Astrocyte (in vitro differentiated cells and primary cell): ENCODE measurements at regions not wholly inside any gene's neighbourhood (a gene's known extent, or its start where the extent isn't known, plus 50 kb on each side); places are given as distances from the start of the nearest gene placed in this dataset.

Source experiments
- DNase-seq: peaks from one replicate; pipeline ENCODE4 v3.0.0-alpha.2; 2010; ENCODE audit warnings: low read depth
- FAIRE-seq: peaks from 2 replicates; lab custom pipeline; 2011; peaks lifted over from hg19 to GRCh38; lab: Jason Lieb, UNC
- H2AFZ ChIP-seq: 2 replicates; pipeline ENCODE4 v1.6.0; 2012; ENCODE audit warnings: low read depth, low read length, inconsistent platforms
- H3K27ac ChIP-seq: 2 replicates; pipeline ENCODE4 v1.5.1; 2011; ENCODE audit warnings: low read depth, low read length, inconsistent platforms
- H3K27me3 ChIP-seq: 2 replicates; pipeline ENCODE4 v1.6.0; 2011; ENCODE audit warnings: low read length, inconsistent platforms; ENCODE audit not compliant: insufficient read depth
- H3K36me3 ChIP-seq: 2 replicates; pipeline ENCODE4 v1.5.1; 2011; ENCODE audit warnings: low read length, inconsistent platforms; ENCODE audit not compliant: insufficient read depth
- H3K4me1 ChIP-seq: 2 replicates; pipeline ENCODE4 v1.5.1; 2011; ENCODE audit warnings: low read length, inconsistent platforms; ENCODE audit not compliant: insufficient read depth
- H3K4me2 ChIP-seq: 2 replicates; pipeline ENCODE4 v1.6.0; 2012; ENCODE audit warnings: low read length, inconsistent platforms
- H3K4me3 ChIP-seq: 2 replicates; pipeline ENCODE4 v1.5.1; 2011; ENCODE audit warnings: low read depth, mild to moderate bottlenecking, low read length, inconsistent platforms; ENCODE audit not compliant: insufficient read depth
- H3K79me2 ChIP-seq: 2 replicates; pipeline ENCODE4 v1.6.0; 2012; ENCODE audit warnings: mild to moderate bottlenecking, low read length, inconsistent platforms; ENCODE audit not compliant: insufficient read depth
- H3K9ac ChIP-seq: 2 replicates; pipeline ENCODE4 v1.6.0; 2012; ENCODE audit warnings: mild to moderate bottlenecking, low read length, inconsistent platforms
- H3K9me3 ChIP-seq: 2 replicates; pipeline ENCODE4 v1.5.1; 2012; ENCODE audit warnings: low read depth, mild to moderate bottlenecking, low read length, inconsistent platforms; ENCODE audit not compliant: insufficient read depth
- H4K20me1 ChIP-seq: 2 replicates; pipeline ENCODE4 v1.6.0; 2012; ENCODE audit warnings: low read length, inconsistent platforms; ENCODE audit not compliant: insufficient read depth
- H3K27ac Mint-ChIP-seq: one replicate; pipeline ENCODE4 v1.8.0; 2021; ENCODE audit warnings: mild to moderate bottlenecking, mixed read lengths; ENCODE audit not compliant: unreplicated experiment
- H3K27me3 Mint-ChIP-seq: one replicate; pipeline ENCODE4 v1.8.0; 2021; ENCODE audit warnings: low read depth, mixed read lengths; ENCODE audit not compliant: unreplicated experiment
- H3K36me3 Mint-ChIP-seq: one replicate; pipeline ENCODE4 v1.8.0; 2021; ENCODE audit warnings: low read depth, mixed read lengths; ENCODE audit not compliant: unreplicated experiment
- H3K4me1 Mint-ChIP-seq: one replicate; pipeline ENCODE4 v1.8.0; 2021; ENCODE audit warnings: low read depth, mixed read lengths; ENCODE audit not compliant: unreplicated experiment
- H3K4me3 Mint-ChIP-seq: one replicate; pipeline ENCODE4 v1.8.0; 2021; ENCODE audit warnings: mild to moderate bottlenecking, moderate library complexity, mixed read lengths; ENCODE audit not compliant: unreplicated experiment
- H3K9me3 Mint-ChIP-seq: one replicate; pipeline ENCODE4 v1.8.0; 2021; ENCODE audit warnings: mild to moderate bottlenecking, mixed read lengths; ENCODE audit not compliant: unreplicated experiment
- CTCF ChIP-seq: IDR thresholded peaks from 2 replicates; pipeline ENCODE4 v1.5.1; 2011; ENCODE audit warnings: low read depth, mild to moderate bottlenecking, inconsistent platforms, low read length, moderate library complexity; ENCODE audit not compliant: insufficient read depth
- EZH2 ChIP-seq: IDR thresholded peaks from 2 replicates; pipeline ENCODE4 v1.6.1; 2012; ENCODE audit warnings: mild to moderate bottlenecking, low read length, inconsistent platforms; ENCODE audit not compliant: insufficient read depth

- H3K9ac ChIP-seq, result no peak overlapping the region
- no peak for DNase-seq
- H3K79me2 ChIP-seq, result no peaks in the 10 kb centered on the region
- peaks cover 8% of the 10 kb centered on the region for H3K4me1 ChIP-seq
- no peak overlapping the region for H3K4me3 ChIP-seq
- FAIRE-seq, result no peak
- no peaks in the 10 kb centered on the region for H4K20me1 ChIP-seq
- H3K4me2 ChIP-seq, result no peak overlapping the region
- no peaks in the 10 kb centered on the region for H3K36me3 ChIP-seq
- no peak overlapping the region for H3K4me3 Mint-ChIP-seq
- no peak overlapping the region for H2AFZ ChIP-seq
- no peak overlapping the region for H3K27ac ChIP-seq
- no peaks in the 10 kb centered on the region for H3K27me3 ChIP-seq
- peaks cover 11% of the 10 kb centered on the region for H3K4me1 Mint-ChIP-seq
- H3K9me3 ChIP-seq, result no peaks in the 10 kb centered on the region
- no peak for TF ChIP-seq CTCF
- TF ChIP-seq EZH2, result no peak
- peaks cover 1% of the 10 kb centered on the region for H3K9me3 Mint-ChIP-seq
- no peaks in the 10 kb centered on the region for H3K36me3 Mint-ChIP-seq
- peak overlapping the region; percentile 4 for H3K27ac Mint-ChIP-seq
- H3K27me3 Mint-ChIP-seq, result no peaks in the 10 kb centered on the region
Observed at GRCh38 chr9:115759426-115759825, 394.2 kb upstream of the PAPPA start.

- Histone ChIP-seq H3K9ac (no peak overlapping the region), H4K20me1 (no peaks in the 10 kb centered on the region), H3K4me2 (no peak overlapping the region), H2AFZ (no peak overlapping the region), H3K79me2 (no peaks in the 10 kb centered on the region), H3K36me3 (no peaks in the 10 kb centered on the region), H3K4me1 (no peaks in the 10 kb centered on the region), H3K9me3 (no peaks in the 10 kb centered on the region), H3K27ac (no peak overlapping the region), H3K27me3 (no peaks in the 10 kb centered on the region), H3K4me3 (no peak overlapping the region)
- no peaks in the 10 kb centered on the region for H3K36me3 Mint-ChIP-seq
- H3K9me3 Mint-ChIP-seq, result peaks cover 1% of the 10 kb centered on the region
- H3K27ac Mint-ChIP-seq, result no peak overlapping the region
- no peaks in the 10 kb centered on the region for H3K4me1 Mint-ChIP-seq
- TF ChIP-seq CTCF (no peak), EZH2 (no peak)
- no peak overlapping the region for H3K4me3 Mint-ChIP-seq
- no peak for FAIRE-seq
- no peaks in the 10 kb centered on the region for H3K27me3 Mint-ChIP-seq
- peak; percentile 67 for DNase-seq
Observed at GRCh38 chr9:115764645-115765044, 388.9 kb upstream of the PAPPA start.

- TF ChIP-seq CTCF (no peak), EZH2 (no peak)
- DNase-seq (no peak), FAIRE-seq (no peak)
- H3K4me1 Mint-ChIP-seq, result no peaks in the 10 kb centered on the region
- Histone ChIP-seq H3K4me1 (no peaks in the 10 kb centered on the region), H3K9ac (no peak overlapping the region), H3K9me3 (no peaks in the 10 kb centered on the region), H3K27ac (no peak overlapping the region), H2AFZ (no peak overlapping the region), H3K4me2 (no peak overlapping the region), H3K4me3 (no peak overlapping the region), H3K79me2 (no peaks in the 10 kb centered on the region), H4K20me1 (no peaks in the 10 kb centered on the region), H3K36me3 (no peaks in the 10 kb centered on the region), H3K27me3 (no peaks in the 10 kb centered on the region)
- peaks cover 1% of the 10 kb centered on the region for H3K9me3 Mint-ChIP-seq
- no peak overlapping the region for H3K4me3 Mint-ChIP-seq
- H3K27ac Mint-ChIP-seq, result no peak overlapping the region
- H3K36me3 Mint-ChIP-seq, result no peaks in the 10 kb centered on the region
- H3K27me3 Mint-ChIP-seq, result no peaks in the 10 kb centered on the region
Observed at GRCh38 chr9:115765060-115765459, 388.5 kb upstream of the PAPPA start.
